Epidermal melanocyte (primary cell): ENCODE measurements at regions not wholly inside any gene's neighbourhood (a gene's known extent, or its start where the extent isn't known, plus 50 kb on each side); places are given as distances from the start of the nearest gene placed in this dataset.
"Not testable (repeated sequence)": the region's sequence is repeated elsewhere in the genome, so short reads cannot be mapped to it uniquely, and the experiment has no call there.

Experiments used
- DNase-seq: peaks from one replicate; pipeline ENCODE4 v3.0.0; 2011; ENCODE audit warnings: low spot score; ENCODE audit not compliant: insufficient read length

DNA sequence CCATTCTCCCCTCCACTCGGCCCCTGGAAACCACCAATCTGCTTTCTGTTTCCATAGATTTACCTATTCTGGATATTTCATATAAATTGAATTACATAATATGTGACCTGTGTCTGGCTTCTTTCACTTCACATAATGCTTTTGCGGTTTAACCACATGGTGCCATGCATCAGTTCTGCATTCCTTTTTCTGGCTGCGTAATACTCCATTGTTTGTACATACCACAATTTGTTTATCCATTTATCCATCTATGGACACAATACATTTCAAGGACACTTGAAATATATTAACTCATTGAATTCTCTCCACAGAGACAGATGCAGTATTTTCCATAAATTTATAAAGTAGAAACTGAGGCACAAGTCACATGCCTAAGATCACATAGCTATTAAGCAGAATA is 110.3 kb upstream of the ETV6 start:
- no peak for DNase-seq

DNA sequence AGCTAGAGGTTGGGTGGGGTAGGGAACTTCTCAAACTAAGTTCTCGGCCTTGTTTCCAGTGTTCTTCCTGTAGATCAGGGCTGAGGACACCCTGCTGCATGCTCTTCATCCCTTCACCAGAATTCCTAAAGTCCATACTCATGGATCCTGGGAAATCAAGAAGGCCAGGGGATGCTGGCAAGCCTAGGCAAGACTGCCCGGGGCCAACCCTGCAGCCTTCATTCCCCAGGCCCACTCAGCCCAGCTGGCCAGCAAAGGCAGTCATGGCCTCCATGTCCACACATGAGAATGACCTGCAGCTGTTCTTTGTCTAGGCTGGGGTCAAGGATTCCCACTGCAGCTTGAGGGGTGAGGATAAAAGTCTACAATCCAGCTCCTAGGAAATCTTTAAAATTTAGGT is 109.3 kb upstream of the ETV6 start:
- DNase-seq: no peak

DNA sequence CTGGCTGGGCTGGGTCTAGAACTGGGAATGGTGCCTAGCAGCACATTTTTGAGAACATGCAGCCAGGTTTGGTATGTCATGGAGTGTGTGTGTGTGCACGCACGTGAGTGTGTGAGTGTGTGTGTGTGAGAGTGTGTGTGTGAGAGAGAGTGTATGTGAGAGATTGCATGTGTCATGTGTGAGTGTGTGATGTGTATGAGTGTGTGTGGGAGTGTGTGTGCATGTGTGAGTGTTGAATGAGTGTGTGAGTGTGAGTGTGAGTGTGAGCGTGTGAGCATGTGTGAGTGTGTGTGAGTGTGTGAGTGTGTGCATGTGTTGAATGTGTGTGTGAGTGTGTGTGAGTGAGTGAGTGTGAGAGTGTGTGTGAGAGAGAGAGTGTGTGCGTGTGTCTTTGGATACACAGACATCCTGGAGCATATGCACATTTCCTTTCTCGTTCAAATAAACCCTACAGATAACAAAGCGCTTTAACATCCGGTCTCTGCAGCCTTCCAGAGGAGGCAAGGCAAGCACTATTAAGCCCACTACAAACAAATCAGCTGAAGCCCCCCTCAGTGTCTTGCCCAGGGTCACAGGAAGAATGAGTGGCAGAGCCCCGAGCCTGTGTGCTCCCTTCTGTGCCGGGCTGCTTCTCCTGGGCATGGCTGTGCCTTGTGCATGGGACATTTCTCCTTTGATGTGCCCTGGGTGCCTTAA is 108.7 kb upstream of the ETV6 start:
- DNase-seq: no peak

DNA sequence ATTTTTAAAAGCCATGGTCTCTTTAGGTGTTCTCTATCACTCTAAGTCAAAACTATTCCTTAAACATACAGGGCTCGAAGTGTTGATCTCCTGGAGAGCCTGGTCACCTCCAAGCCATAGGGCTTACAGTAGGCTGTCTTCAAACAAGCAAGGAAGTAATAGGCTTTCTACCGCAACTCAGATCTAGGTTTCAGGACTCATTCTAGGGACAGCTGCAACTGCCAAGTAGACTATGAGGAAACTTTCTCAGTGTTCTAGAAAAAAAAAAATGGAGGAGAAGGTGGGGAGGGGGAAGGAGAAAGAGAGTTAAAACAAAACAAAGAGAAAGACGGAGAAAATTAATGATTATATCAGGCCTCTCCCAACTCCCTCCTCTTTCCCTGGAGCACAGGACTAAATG is 106.9 kb upstream of the ETV6 start:
- DNase-seq: no peak

DNA sequence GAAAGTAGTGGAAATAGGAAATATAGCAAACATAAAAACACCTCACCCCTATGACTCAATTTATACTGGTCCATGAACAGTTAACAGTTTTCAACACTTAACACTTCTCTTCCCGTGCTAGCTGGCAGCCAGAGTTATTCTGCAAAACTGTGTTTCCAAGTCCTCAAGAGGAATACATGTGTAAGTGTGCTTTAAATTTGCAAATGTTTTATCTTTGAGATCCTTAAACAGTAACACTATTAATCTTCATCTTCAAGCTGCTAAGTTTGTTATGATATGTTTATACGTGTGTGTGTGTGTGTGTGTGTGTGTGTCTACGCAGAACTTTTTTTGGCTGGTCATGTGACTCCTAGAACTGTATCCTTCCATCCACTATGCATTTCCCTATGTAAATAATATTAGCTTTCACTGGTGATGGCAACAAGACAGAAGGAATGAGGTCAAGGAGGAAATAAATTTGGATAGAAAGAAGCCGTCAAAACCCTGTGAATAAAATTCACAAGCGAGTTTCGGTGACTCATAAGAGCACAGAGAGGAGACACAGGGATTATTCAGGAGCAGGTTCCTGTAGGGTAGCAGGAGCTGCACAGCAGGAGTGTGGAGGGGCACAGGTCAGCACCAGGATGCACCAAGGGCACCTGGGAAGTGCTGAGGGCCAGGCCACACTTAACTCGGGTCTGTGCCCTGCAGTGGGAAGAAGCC is 105.9 kb upstream of the ETV6 start:
- DNase-seq: no peak

DNA sequence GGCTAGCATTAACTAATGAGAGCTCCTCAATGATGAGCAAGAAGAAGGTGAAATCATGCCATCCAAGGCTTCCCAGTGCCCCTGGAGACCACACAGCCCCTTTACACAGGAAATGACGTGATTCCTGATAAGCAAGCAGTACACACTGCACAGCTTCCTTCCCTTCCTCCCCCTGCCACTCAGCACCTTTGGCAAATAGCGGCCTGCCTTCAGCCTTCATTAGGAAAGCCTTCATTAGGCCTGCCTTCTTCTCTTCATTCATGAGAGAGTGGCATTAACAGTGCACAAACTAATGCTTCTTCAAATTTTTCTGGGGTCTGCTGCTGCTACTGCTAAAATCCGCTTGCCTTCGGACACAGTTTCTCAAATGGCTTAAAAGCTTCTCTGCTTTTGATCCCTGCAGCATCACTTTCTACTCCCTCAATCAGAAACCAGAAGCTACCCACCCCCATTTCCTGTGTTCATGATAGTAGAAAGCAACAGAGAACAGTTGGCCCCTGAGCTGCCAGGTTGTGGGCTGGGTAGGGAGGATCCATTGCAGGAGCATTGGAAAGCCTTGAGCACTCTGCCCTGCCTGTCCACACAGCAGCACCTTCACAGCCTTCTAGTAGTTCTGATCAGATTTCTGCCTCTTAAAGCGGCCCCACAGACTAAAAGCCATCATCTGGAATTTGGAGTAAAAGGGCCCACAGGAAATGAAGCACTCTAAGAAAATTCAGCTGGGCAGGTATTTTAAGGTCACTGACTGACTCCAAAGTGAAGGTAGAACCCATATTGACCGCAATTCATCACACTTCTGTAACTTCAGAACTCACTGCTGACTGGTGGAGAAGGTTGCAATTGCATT is 103.8 kb upstream of the ETV6 start:
- no peak for DNase-seq

DNA sequence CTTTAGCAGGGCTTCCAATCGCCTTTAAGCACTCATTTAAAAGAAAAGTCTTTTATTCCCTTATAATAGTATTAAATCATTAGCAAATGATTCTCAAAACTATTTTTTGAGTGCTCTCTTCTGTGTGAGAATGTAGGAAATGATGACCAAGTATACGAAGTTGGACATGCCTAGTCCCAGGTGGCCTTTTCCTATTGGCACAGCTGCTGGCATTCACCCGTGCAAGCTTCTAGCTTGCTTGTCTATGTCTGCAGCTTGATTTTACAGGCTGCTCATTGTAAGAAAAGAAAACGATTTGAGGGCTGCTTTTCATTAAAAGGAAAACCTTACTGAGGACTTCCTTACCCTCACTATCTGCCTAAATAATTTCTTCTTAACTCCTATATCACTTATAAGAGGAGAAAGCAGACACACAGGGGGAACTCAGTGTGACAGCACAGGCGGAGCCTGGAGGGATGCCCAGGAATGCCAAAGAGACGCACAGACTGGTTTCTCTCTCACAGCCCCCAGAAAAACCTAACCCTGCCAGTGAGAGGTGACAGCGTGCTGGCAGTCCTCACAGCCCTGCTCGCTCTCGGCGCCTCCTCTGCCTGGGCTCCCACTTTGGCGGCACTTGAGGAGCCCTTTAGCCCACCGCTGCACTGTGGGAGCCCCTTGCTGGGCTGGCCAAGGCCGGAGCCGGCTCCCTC is 102.7 kb upstream of the ETV6 start:
- DNase-seq: not testable (repeated sequence)

DNA sequence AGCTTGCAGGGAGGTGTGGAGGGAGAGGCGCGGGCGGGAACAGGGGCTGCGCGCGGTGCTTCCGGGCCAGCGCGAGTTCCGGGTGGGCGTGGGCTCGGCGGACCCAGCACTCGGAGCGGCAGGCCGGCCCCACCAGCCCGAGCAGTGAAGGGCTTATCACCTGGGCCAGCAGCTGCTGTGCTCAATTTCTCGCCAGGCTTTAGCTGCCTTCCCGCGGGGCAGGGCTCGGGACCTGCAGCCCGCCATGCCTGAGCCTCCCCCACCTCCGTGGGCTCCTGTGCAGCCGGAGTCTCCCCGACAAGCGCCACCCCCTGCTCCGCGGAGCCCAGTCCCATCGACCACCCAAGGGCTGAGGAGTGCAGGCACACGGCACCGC is 102.2 kb upstream of the ETV6 start:
- not testable (repeated sequence) for DNase-seq

DNA sequence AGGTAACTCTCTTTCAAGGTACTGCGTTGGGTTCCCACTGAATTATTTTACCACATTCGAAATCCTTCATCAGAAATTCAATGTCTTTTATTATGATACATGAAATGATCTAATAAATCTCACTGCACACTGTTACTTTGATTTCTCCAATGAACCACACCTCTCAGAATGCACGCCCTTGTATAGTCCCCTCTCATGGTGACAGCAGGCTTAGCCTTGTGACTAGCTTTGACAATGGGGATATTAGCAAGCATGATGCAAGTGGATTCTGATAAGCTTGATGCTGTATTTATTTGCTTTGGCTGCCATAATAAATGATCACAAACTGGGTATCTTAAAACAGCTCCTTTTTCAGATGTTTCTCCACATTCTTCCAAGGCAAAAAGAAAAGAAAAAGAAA is 100.4 kb upstream of the ETV6 start:
- no peak for DNase-seq

DNA sequence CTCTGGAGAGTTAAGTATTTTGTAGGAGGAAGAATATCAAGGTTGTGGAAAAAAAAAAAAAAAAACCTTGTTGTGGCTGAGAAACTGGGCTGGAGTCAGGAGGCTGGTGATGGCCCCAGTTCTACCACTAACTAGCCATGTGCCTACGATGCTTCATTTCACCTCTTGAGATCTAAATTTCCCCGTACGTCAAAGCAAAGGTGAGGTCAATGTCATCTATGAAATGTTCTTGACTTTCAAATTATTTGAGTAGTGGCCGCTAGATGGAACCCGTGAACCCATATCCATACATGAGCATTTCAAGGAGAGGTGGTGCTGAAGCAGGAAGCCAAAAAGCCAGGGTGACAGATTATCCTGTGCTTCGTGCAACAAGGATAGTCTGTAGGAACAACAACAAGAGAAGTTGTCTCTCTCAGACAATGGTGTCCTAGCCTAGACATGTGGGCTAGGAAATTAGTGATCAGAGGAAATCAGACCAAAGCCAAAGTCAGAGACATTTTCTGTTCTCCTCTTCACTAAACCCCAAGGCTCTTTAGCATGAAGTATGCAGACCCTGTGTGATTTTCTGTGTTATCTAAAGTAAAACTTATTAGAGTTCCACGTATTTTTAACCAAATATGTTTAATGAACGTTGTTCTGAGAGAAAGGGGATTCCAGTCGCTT is 95.5 kb upstream of the ETV6 start:
- DNase-seq: peak; percentile 85

DNA sequence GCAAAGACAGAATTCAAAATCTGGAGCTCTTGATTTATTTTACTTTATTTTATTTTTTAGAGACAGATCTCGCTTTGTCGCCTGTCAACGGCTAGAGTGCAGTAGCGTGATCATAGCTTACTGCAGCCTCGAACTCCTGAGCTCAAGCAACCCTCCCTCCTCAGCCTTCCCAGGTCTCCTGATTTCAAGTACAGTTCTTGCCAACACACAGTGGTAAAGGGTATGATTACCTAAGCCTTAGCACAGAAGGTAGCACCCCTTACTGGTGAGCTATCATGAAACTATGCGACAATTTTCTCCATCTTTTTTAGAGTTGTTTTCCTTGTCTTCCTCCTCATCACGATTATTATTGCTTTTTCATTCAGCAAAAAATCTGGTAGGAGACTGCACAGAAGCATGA is 94.3 kb upstream of the ETV6 start:
- DNase-seq: no peak

DNA sequence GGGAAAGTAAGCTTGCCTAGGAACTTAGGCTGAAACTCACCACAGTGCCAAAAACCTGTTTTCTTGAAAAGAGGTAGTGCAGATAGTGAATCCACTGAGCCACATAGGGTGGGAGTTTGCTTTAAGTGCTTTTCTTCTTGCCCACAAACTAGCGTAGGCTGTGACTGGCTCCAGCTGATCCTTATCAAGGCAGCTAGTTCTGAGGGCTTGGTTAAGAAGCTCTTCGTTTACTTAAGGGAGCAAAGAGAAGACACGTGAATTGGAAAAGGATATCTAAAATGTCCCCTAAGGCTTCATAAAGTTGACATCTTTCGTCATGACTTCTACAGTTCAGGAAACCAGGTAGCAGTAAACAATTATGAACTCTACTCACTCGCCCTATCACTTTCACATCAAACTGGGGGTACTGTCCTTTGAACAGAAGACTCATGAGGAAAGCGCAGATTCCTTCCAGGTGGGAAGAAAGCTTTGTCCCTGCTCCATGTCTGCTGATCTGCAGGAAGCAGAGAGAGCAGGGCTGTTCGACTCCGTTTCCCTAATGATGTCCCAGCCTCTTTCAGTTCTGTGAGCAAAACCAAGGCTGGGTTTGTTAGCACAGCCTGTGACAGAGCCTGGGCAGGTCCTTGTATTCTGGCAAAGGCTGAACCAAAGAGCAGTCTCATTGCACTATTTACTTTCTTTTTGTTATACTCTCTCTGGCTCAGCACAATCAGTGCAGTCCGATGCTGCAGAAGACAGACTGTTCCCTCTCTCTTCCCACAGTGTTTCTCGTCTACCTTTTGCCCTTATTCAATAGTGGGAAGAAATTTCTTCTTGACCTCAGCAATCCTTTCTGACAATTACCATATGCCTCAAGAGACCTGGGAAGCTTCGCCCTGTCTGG is 93.5 kb upstream of the ETV6 start:
- no peak for DNase-seq

DNA sequence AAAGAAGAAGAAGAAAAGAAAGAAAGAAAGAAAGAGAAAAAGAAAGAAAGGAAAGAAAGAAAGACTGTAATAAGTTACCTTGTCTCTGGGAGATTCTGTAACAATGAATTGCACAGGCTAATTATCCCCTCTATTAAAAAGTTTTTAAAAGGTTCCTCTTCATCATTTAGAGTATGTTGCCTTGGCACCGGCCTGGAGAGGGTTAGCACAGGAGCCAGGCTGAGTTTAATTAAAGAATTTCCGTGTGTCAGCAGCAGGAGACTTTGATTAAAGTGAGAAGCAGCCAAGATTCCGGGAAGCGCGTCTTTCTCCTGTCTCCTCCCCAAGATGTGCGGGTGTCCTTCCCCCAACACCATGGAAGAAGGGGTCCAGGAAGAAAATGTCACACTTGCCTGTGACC is 92.8 kb upstream of the ETV6 start:
- DNase-seq: no peak

DNA sequence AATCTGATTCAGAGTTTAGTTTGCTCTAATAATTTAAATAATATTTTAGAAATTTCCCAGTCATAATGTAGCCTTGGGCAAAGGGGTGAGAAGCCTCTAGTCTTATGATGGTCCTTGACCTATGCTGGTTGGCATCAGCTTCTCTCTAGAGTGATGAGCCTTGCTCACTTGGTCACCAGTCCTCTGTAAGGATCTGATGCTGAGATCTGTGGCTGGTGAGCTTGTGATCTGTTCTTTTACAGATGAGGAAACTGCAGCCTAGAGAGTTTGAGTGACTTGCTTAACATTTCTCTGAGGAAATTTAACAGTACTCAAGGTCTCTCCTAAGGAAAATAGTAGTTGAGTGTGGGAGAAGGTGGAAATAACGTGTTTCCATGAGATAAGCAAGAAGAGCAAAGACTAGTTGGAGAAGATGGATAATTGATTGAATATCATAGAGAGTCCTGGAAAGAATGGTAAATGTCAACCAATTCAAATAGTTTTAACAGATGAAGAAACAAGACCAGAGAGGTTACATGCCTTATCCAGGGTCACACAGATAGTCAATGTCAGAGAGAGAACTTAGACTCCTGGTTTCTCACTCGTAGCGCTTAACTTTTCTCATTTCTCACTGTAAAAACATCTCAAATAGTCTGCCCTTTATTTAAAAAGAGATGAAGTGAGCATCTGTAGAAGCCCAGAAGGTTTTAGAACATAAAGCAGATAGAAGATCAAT is 89.7 kb upstream of the ETV6 start:
- DNase-seq: no peak

DNA sequence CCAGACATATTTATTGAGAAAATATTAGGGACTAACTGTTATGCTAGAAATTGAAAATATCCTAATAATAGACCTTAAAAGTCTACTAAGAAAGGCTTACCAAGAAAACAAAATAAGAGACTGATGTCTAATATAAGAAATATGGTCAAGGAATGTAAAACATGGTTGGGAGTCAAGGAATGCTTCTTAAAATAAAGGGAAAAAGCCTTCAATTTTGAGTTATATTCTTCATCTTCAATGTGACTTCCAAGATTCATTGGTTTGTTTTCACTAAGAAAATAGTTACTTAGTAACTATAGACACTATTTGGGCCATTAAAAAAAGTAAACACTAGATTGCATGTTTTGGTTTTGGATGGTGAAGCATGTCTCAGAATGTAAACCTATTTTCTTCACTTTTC is 88.1 kb upstream of the ETV6 start:
- no peak for DNase-seq

DNA sequence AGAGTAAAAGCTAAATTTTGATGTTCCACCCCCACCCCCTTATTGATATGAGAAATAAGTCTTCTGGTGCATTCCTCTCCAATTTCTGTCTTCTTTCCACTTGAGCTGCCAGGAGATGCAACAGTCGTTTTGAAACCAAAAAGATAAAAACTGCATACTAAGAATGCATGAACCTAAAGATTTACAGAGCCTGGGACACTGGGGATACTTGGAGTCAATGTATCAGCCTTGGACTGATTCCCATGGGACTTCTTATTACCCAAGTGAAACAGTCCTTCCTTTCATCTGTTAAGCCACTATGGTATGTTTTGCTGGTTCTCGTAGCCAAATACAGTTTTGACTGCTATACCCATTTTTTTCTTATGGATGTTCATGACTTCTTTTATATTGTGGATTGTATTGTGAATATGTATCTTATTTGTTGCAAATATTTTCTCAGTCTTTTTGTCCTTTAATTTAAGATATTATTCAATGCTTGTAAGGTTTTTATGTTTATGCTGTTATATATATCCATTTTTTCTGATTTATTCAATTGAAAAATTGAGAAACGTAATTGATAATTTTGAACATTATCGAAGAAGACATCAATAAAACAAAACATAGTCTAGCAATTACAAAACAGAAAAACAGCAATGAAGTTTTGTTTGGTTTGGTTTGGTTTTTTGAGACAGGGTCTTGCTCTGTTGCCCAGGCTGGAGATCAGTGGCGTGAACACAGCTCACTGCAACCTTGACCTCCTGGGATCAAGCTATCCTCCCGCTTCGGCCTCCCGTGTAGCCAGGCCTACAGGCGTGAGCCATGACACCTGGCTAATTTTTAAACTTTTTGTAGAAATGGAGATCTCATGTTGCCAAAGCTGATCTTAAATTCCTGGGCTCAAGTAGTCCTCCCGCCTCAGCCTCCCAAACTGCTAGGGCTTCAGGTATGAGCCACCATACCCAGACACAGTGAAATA is 85.4 kb upstream of the ETV6 start:
- DNase-seq: no peak

DNA sequence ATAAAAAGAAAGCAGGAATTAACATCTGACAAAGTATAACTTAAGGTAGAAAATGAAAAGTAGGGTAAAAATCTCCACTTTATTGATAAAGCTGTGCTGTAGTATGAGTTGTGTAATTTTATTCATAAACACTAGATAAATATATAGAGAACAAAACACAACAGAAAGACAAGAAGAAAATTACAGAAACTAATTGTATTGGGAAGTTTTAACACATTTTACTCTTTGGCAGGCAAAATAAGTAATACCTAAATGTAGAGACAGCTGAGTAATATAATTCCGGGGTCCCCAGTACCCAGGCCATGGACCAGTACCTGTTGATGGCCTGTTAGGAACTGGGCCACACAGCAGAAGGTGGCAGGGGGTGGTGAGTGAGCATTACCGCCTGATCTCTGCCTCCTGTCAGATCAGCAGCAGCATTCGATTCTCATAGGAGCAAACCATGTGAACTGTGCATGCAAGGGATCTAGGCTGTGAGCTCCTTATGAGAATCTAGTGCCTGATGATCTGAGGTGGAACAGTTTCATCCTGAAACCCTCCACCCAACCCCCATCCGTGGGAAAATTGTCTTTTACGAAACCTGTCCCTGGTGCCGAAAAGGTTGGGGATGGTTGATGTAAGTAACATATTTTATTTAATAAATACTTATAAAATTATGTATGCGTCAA is 84.4 kb upstream of the ETV6 start:
- no peak for DNase-seq

DNA sequence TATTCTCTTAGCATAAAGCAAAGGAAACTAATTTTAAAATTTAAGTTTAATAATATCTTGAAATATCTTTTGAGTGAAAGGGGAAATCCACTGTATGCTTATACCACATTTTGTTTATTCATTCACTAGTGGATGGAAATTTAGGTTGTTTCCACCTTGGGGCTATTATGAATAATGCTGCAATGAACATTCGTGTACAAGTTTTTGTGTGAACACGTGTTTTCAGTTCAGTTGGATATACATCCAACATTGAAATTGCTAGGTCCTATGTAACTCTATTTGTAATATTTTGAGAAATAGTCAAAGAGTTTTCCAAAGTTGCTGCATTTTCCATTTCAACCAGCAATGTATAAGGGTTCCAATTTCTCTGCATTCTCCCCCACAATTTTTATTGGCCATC is 83.7 kb upstream of the ETV6 start:
- no peak for DNase-seq
